ENCODE measurements at regions not wholly inside any gene's neighbourhood (a gene's known extent, or its start where the extent isn't known, plus 50 kb on each side); places are given as distances from the start of the nearest gene placed in this dataset.

- no peak for TF ChIP-seq CTCF (IDR thresholded peaks at IDR 0.05; ENCODE audit: extremely low read depth in 1 of 2, insufficient read depth in 1 of 2, low read depth in 1 of 2, low read length in 2 of 2)
- TF ChIP-seq POLR2A (IDR thresholded peaks at IDR 0.05; ENCODE audit: low read depth, low read length) = no peak
- TF ChIP-seq FOS (IDR thresholded peaks at IDR 0.05; ENCODE audit: borderline replicate concordance, insufficient read depth, low read length) = no peak
Measured at GRCh38 chr12:126389220-126389841, 1324.1 kb downstream of the AACS start.

Measured in endothelial cell of umbilical vein (primary cell).